Natural killer cell treated with Interleukin-12 subunit alpha and Interleukin-12 subunit beta and Interleukin-15 and Interleukin-18, amount 100 ng/mL, for 72 hours (primary cell): ENCODE measurements at regions not wholly inside any gene's neighbourhood (a gene's known extent, or its start where the extent isn't known, plus 50 kb on each side); places are given as distances from the start of the nearest gene placed in this dataset.

Experiments
- ATAC-seq, 2 donors: fragments of 150-1000 bp; cut with Tn5 transposase in 1 of 2; sonication (Bioruptor Pico), chemical (Tn5 transposase) in 1 of 2; 2 replicates each; pipeline ENCODE4 v1.10.0; 2021
- DNase-seq: peaks from one replicate; pipeline ENCODE4 v3.0.0; 2022; ENCODE audit warnings: low spot score
- H3K27ac Mint-ChIP-seq, 2 donors: 1 replicate in 1 of 2; 2 replicates in 1 of 2; pipeline ENCODE4 v1.8.0; 2022; ENCODE audit warnings: mixed read lengths in 2 of 2, mild to moderate bottlenecking in 1 of 2, moderate library complexity in 1 of 2
- H3K27me3 Mint-ChIP-seq, 2 donors: 1 replicate in 1 of 2; 2 replicates in 1 of 2; pipeline ENCODE4 v1.8.0; 2022; ENCODE audit warnings: mixed read lengths in 2 of 2
- H3K36me3 Mint-ChIP-seq: one replicate; pipeline ENCODE4 v1.8.0; 2022; ENCODE audit warnings: mixed read lengths
- H3K4me1 Mint-ChIP-seq, 2 donors: 1 replicate in 1 of 2; 2 replicates in 1 of 2; pipeline ENCODE4 v1.8.0; 2022; ENCODE audit warnings: low read depth in 2 of 2, mixed read lengths in 2 of 2, mild to moderate bottlenecking in 1 of 2
- H3K4me3 Mint-ChIP-seq: one replicate; pipeline ENCODE4 v1.8.0; 2022; ENCODE audit warnings: mixed read lengths
- H3K9me3 Mint-ChIP-seq: 2 replicates; pipeline ENCODE4 v1.8.0; 2022; ENCODE audit warnings: mixed read lengths

DNA sequence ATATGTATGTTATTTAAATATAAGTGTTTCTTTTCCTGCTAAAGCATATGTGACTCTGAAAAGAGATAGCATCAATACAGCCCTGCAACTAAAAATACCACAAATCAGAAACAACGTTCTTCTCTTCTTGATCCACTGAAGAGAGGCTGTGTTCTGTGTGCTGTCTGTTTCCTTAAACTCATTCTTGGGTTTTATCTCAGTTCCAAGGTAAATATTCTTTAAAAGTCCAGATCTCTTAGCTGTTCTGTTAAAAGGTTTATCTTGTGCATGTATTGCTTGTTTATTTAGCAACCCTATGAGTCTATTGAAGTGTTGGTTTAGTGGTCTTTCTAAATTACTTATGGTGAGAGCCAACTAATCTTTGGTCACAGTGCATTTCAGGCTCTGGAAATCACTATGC, 173.3 kb upstream of the NT5C1B start:
- Mint-ChIP-seq H3K36me3 (peaks cover 12% of the 10 kb centered on the region), H3K4me1 (no peaks in the 10 kb centered on the region), H3K9me3 (peaks cover 11% of the 10 kb centered on the region), H3K27me3 (no peaks in the 10 kb centered on the region), H3K4me3 (no peak overlapping the region), H3K27ac (no peak overlapping the region)
- DNase-seq, result no peak
- no peak for ATAC-seq

DNA sequence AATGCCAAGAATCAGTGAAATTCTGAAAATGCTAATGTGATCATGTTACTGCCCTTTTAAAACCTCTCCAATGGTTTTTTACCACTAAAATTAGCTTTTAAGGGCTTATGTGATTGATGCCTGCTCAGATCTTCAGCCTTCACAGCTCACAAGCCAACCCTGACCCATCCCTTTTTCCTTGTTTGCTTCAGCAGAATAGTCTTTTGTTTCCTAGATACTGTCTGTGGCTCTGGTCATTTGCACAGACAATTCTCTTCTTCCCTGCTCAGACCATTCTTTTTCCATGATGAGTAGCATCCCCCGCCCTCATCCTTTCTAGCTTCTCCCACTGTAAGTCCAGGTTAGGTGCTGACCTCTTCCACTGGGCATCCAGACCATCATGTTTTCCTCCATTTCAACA, 164.9 kb upstream of the NT5C1B start:
- Mint-ChIP-seq H3K36me3 (no peaks in the 10 kb centered on the region), H3K27me3 (no peaks in the 10 kb centered on the region), H3K4me3 (no peak overlapping the region), H3K9me3 (peaks cover 3% of the 10 kb centered on the region), H3K27ac (no peak overlapping the region), H3K4me1 (no peaks in the 10 kb centered on the region)
- ATAC-seq (no peak), DNase-seq (no peak)

DNA sequence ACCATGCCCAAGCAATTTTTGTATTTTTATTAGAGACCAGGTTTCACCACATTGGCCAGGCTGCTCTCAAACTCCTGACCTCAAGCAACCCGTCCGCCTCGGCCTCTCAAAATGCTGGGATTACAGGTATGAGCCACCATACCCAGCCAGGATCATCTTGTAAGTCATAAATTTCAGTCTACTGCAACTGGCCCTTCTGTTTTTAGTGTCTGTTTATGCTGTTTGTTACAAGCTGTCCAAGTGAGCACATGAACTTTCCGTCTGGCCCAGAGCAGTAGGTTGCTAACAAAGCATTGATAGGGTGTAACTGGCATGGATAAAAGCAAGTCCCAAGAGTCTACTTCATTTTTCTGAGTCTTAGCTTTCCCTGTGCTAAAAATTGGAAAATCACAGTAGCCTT, 164.4 kb upstream of the NT5C1B start:
- Mint-ChIP-seq H3K36me3 (no peaks in the 10 kb centered on the region), H3K27me3 (no peaks in the 10 kb centered on the region), H3K27ac (no peak overlapping the region), H3K4me1 (no peaks in the 10 kb centered on the region), H3K9me3 (peaks cover 3% of the 10 kb centered on the region), H3K4me3 (no peak overlapping the region)
- DNase-seq (no peak), ATAC-seq (no peak)

DNA sequence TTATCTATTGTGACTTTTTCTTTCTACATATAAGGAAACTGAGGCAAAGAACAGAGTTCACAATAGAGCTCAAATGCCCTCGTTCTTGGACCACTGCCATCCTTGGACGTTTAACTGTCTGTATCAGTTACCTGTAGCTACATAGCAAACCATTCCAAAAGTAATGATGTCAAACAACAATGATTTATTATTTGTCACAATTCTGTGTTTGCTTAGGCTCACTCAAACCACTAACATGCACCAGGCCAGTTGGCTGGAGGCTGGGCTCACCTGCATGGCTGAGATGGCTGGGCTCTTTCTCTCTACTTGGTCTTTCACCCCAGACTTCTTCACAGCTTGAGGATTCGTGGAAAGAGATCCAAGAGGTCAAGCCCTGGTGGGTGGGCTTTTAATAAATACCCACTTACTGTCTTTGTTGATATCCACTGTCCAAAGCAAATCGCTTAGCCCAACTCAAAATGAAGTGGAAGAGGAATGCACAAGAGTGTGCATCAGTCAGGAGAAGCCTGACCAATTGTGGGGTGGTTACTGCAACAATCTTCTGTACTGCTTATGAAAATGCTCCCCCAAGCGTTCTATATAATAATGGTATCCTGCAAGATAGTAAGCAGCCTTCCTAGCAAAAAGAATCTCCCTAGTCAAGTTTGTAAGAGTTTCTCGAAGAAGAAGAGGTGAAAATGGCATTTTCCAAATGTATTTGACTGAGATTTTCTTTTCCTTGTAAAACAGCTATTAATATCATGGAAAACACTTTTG, 163.5 kb upstream of the NT5C1B start:
- Mint-ChIP-seq H3K36me3 (no peaks in the 10 kb centered on the region), H3K4me1 (no peaks in the 10 kb centered on the region), H3K4me3 (no peak overlapping the region), H3K9me3 (peaks cover 3% of the 10 kb centered on the region), H3K27me3 (no peaks in the 10 kb centered on the region), H3K27ac (no peak overlapping the region)
- no peak for DNase-seq
- no peak for ATAC-seq

- no peak overlapping the region for H3K4me3 Mint-ChIP-seq
- DNase-seq (no peak), ATAC-seq (no peak)
- no peaks in the 10 kb centered on the region for H3K27me3 Mint-ChIP-seq
- H3K36me3 Mint-ChIP-seq, result no peaks in the 10 kb centered on the region
- peaks cover 3% of the 10 kb centered on the region for H3K9me3 Mint-ChIP-seq
- no peaks in the 10 kb centered on the region for H3K4me1 Mint-ChIP-seq
- H3K27ac Mint-ChIP-seq, result no peak overlapping the region
Measured at GRCh38 chr2:18752022-18752493, 162.7 kb upstream of the NT5C1B start.

- H3K4me3 Mint-ChIP-seq, result no peak overlapping the region
- H3K4me1 Mint-ChIP-seq, result no peaks in the 10 kb centered on the region
- no peaks in the 10 kb centered on the region for H3K36me3 Mint-ChIP-seq
- H3K27me3 Mint-ChIP-seq, result no peaks in the 10 kb centered on the region
- DNase-seq (no peak), ATAC-seq (no peak)
- no peaks in the 10 kb centered on the region for H3K9me3 Mint-ChIP-seq
- H3K27ac Mint-ChIP-seq, result no peak overlapping the region
Measured at GRCh38 chr2:18750672-18751554, 161.5 kb upstream of the NT5C1B start.

GRCh38 chr2:18749912-18750526, 160.7 kb upstream of the NT5C1B start:
- no peak for ATAC-seq
- no peaks in the 10 kb centered on the region for H3K9me3 Mint-ChIP-seq
- no peaks in the 10 kb centered on the region for H3K4me1 Mint-ChIP-seq
- no peaks in the 10 kb centered on the region for H3K27me3 Mint-ChIP-seq
- no peak for DNase-seq
- H3K36me3 Mint-ChIP-seq, result no peaks in the 10 kb centered on the region
- no peak overlapping the region for H3K27ac Mint-ChIP-seq
- H3K4me3 Mint-ChIP-seq, result no peak overlapping the region

DNA sequence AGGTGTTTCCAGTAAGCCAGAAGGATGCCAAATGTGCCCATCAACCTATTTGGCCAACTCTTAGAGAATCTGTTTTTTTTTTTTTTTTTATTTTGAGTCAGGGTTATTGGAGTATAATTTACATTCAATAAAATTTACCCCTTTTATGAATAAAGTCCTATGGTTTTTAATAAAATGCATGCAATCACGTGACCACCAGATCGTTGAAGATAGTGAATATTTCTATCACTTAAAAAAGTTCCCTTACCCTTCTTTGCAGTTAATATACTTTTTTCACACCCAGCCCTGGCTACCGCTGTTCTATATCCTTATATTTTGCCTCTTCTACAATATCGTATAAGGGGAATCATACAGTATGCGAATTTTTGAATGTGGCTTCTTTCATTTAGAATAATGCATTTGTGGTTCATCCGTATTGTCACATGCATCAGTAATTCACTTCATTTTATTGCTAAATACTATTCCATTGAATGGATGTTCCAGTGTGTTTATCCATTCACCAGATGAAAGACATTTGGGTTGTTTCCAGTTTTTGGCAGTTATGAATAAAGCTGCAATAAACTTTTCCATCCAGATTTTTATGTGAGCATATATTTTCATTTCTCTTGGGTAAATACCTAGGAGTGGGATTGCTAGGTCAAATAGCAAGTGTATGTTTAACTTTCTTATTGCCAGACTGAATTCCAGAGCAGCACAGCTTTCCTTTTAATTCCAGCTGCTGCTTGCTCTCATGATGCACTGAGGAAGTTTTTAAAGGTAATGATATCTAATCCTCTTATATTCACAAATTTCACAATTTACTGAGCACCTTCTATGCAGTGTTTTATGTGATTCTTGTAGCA, 156.3 kb upstream of the NT5C1B start:
- H3K4me1 Mint-ChIP-seq, result no peaks in the 10 kb centered on the region
- H3K36me3 Mint-ChIP-seq, result no peaks in the 10 kb centered on the region
- H3K4me3 Mint-ChIP-seq, result no peak overlapping the region
- DNase-seq, result no peak
- no peaks in the 10 kb centered on the region for H3K27me3 Mint-ChIP-seq
- H3K27ac Mint-ChIP-seq, result no peak overlapping the region
- no peak for ATAC-seq
- peaks cover 9% of the 10 kb centered on the region for H3K9me3 Mint-ChIP-seq

GRCh38 chr2:18741895-18742732, 152.7 kb upstream of the NT5C1B start:
- H3K4me3 Mint-ChIP-seq, result no peak overlapping the region
- H3K4me1 Mint-ChIP-seq, result no peaks in the 10 kb centered on the region

GRCh38 chr2:18741191-18741590, 151.8 kb upstream of the NT5C1B start:
- Mint-ChIP-seq H3K4me3 (no peak overlapping the region), H3K4me1 (no peaks in the 10 kb centered on the region), H3K27me3 (no peaks in the 10 kb centered on the region), H3K9me3 (peaks cover 11% of the 10 kb centered on the region), H3K36me3 (no peaks in the 10 kb centered on the region), H3K27ac (no peak overlapping the region)
- no peak for DNase-seq
- no peak for ATAC-seq

More at GRCh38 chr2:18741895-18742732, 152.7 kb upstream of the NT5C1B start:
- peaks cover 9% of the 10 kb centered on the region for H3K9me3 Mint-ChIP-seq
- ATAC-seq, result no peak
- H3K27ac Mint-ChIP-seq, result no peak overlapping the region
- DNase-seq, result no peak
- H3K36me3 Mint-ChIP-seq, result no peaks in the 10 kb centered on the region
- H3K27me3 Mint-ChIP-seq, result no peaks in the 10 kb centered on the region

DNA sequence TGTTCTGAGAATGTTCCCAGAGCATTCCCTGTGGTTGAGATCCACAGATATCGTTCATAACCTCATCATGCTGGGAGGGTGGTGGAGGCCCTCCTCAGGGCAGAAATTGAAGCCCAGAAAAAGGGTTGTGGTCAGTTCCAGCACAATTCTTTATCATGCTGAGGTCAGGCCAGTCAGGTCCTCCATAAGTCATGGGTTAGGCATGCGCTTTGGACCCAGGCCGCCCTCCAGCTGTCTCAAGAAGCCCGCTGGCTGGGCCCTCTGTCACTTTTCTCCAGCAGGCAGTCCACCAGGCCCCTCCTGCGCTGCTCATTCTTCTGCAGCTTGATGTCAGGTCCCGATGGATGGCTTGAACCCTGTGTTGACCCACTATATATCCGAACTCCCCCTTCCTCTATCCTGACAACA, 151.1 kb upstream of the NT5C1B start:
- Mint-ChIP-seq H3K4me1 (no peaks in the 10 kb centered on the region), H3K27ac (no peak overlapping the region), H3K27me3 (no peaks in the 10 kb centered on the region), H3K9me3 (peaks cover 11% of the 10 kb centered on the region), H3K36me3 (no peaks in the 10 kb centered on the region), H3K4me3 (no peak overlapping the region)
- DNase-seq, result no peak
- ATAC-seq, result no peak

GRCh38 chr2:18731666-18732065, 142.3 kb upstream of the NT5C1B start:
- ATAC-seq (no peak), DNase-seq (no peak)
- Mint-ChIP-seq H3K27ac (no peak overlapping the region), H3K27me3 (no peaks in the 10 kb centered on the region), H3K4me1 (no peaks in the 10 kb centered on the region), H3K4me3 (no peak overlapping the region), H3K9me3 (peaks cover 9% of the 10 kb centered on the region), H3K36me3 (peaks cover 6% of the 10 kb centered on the region)
